Mesendoderm (in vitro differentiated cells): ENCODE measurements at regions not wholly inside any gene's neighbourhood (a gene's known extent, or its start where the extent isn't known, plus 50 kb on each side); places are given as distances from the start of the nearest gene placed in this dataset.
"Not testable (repeated sequence)": the region's sequence is repeated elsewhere in the genome, so short reads cannot be mapped to it uniquely, and the experiment has no call there.

ENCODE experiments used
- DNase-seq: peaks from one replicate; pipeline ENCODE4 v3.0.0; 2013
- H2AK5ac ChIP-seq: 2 replicates; pipeline ENCODE4 v1.6.1; 2013; ENCODE audit warnings: low read length, inconsistent platforms
- H2BK120ac ChIP-seq: 2 replicates; pipeline ENCODE4 v1.6.1; 2013; ENCODE audit warnings: low read depth, mild to moderate bottlenecking, low read length, moderate library complexity, mixed read lengths
- H2BK15ac ChIP-seq: replicated peaks from 2 replicates; pipeline ENCODE4 v1.6.1; 2013; ENCODE audit warnings: low read depth, mild to moderate bottlenecking, moderate library complexity
- H2BK5ac ChIP-seq: 2 replicates; pipeline ENCODE4 v1.6.1; 2013; ENCODE audit warnings: low read length, inconsistent platforms
- H3K18ac ChIP-seq: 2 replicates; pipeline ENCODE4 v1.6.1; 2013; ENCODE audit warnings: mild to moderate bottlenecking, low read length, mixed read lengths
- H3K23ac ChIP-seq: one replicate; pipeline ENCODE4 v1.6.1; 2013; ENCODE audit warnings: low read length
- H3K27ac ChIP-seq: 2 replicates; pipeline ENCODE4 v1.5.1; 2013; ENCODE audit warnings: low read depth, mild to moderate bottlenecking, inconsistent platforms, low read length, moderate library complexity
- H3K27me3 ChIP-seq: 2 replicates; pipeline ENCODE4 v1.6.1; 2013; ENCODE audit warnings: low read length, control low read depth, mild to moderate bottlenecking, inconsistent platforms; ENCODE audit not compliant: insufficient read depth, poor library complexity
- H3K36me3 ChIP-seq: 2 replicates; pipeline ENCODE4 v1.6.1; 2013; ENCODE audit warnings: low read length, inconsistent platforms; ENCODE audit not compliant: control insufficient read depth, insufficient read depth
- H3K4ac ChIP-seq: one replicate; pipeline ENCODE4 v1.6.1; 2013; ENCODE audit warnings: low read depth, mild to moderate bottlenecking, low read length, moderate library complexity
- H3K4me1 ChIP-seq: 2 replicates; pipeline ENCODE4 v1.6.1; 2013; ENCODE audit warnings: low read depth, low read length, inconsistent platforms; ENCODE audit not compliant: control insufficient read depth
- H3K4me2 ChIP-seq: 2 replicates; pipeline ENCODE4 v1.6.1; 2013; ENCODE audit warnings: low read length
- H3K4me3 ChIP-seq: 2 replicates; pipeline ENCODE4 v1.5.1; 2013; ENCODE audit warnings: mild to moderate bottlenecking, low read length
- H3K56ac ChIP-seq: one replicate; pipeline ENCODE4 v1.6.1; 2013; ENCODE audit warnings: low read length
- H3K79me1 ChIP-seq: 2 replicates; pipeline ENCODE4 v1.6.1; 2013; ENCODE audit warnings: low read length, inconsistent platforms
- H3K79me2 ChIP-seq: 2 replicates; pipeline ENCODE4 v1.6.1; 2013; ENCODE audit warnings: mild to moderate bottlenecking, low read length; ENCODE audit not compliant: control insufficient read depth, insufficient read depth
- H3K9ac ChIP-seq: 2 replicates; pipeline ENCODE4 v1.6.1; 2013; ENCODE audit warnings: low read length, inconsistent platforms
- H4K5ac ChIP-seq: one replicate; pipeline ENCODE4 v1.6.1; 2013; ENCODE audit warnings: low read length
- H4K8ac ChIP-seq: one replicate; pipeline ENCODE4 v1.6.1; 2013; ENCODE audit warnings: low read depth, mild to moderate bottlenecking, control low read depth, low read length, moderate library complexity
- WGBS: extraction: QIAGEN DNeasy Blood & Tissue Kit; methylation state at CpG from one replicate; pipeline ENCODE4 v1.1.7; 2013; ENCODE audit warnings: low lambda C conversion rate, missing lambda C conversion rate; ENCODE audit not compliant: insufficient coverage; ENCODE audit errors: extremely low coverage; 5-methylcytosine and 5-hydroxymethylcytosine counted together

- not testable (repeated sequence) for H3K36me3 ChIP-seq, H3K27ac ChIP-seq, H4K5ac ChIP-seq, H3K4me3 ChIP-seq, H4K8ac ChIP-seq, DNase-seq, H3K79me1 ChIP-seq, H2BK120ac ChIP-seq, H3K27me3 ChIP-seq, H2BK15ac ChIP-seq, H3K23ac ChIP-seq, H3K9ac ChIP-seq, H3K79me2 ChIP-seq, H3K4me1 ChIP-seq, H2AK5ac ChIP-seq, H2BK5ac ChIP-seq, H3K4me2 ChIP-seq, H3K56ac ChIP-seq
- Histone ChIP-seq H3K18ac (peak overlapping the region; percentile 29), H3K4ac (peak overlapping the region; percentile 8)
- 100% methylated on average over 1 of the region's 8 CpGs for WGBS
These were observed 62.1 kb upstream of the RESF1 start for GRCh38 chr12:31897092-31897491.

GRCh38 chr12:31896514-31897039 lies 62.6 kb upstream of the RESF1 start:
- peaks cover 5% of the 10 kb centered on the region for H3K4me1 ChIP-seq
- no peak overlapping the region for H3K23ac ChIP-seq
- no peaks in the 10 kb centered on the region for H3K36me3 ChIP-seq
- no peak overlapping the region for H4K5ac ChIP-seq
- no peaks in the 10 kb centered on the region for H3K27me3 ChIP-seq
- H2BK120ac ChIP-seq = no peak overlapping the region
- DNase-seq = peak; percentile 70
- 100% methylated on average over 1 of the region's 6 CpGs for WGBS
- H3K4me3 ChIP-seq = no peak overlapping the region
- H4K8ac ChIP-seq = no peak overlapping the region
- no peak overlapping the region for H3K9ac ChIP-seq
- H3K27ac ChIP-seq = peak overlapping the region; percentile 33
- H3K4ac ChIP-seq = no peak overlapping the region
- H3K56ac ChIP-seq = peak overlapping the region; percentile 53
- H2AK5ac ChIP-seq = no peak overlapping the region
- H3K4me2 ChIP-seq = no peak overlapping the region
- no peak overlapping the region for H2BK15ac ChIP-seq
- no peaks in the 10 kb centered on the region for H3K79me2 ChIP-seq
- no peaks in the 10 kb centered on the region for H3K79me1 ChIP-seq
- H2BK5ac ChIP-seq = no peak overlapping the region
- H3K18ac ChIP-seq = peak overlapping the region; percentile 43

GRCh38 chr12:31895449-31896150 lies 63.6 kb upstream of the RESF1 start:
- H3K4me3 ChIP-seq = no peak overlapping the region
- no peak overlapping the region for H4K5ac ChIP-seq
- H3K27ac ChIP-seq = peak overlapping the region; percentile 41
- peak overlapping the region; percentile 43 for H3K18ac ChIP-seq
- H3K79me1 ChIP-seq = no peaks in the 10 kb centered on the region
- peaks cover 5% of the 10 kb centered on the region for H3K4me1 ChIP-seq
- peak overlapping the region; percentile 81 for H3K4ac ChIP-seq
- H3K9ac ChIP-seq = no peak overlapping the region
- H2BK15ac ChIP-seq = no peak overlapping the region
- no peak overlapping the region for H2BK120ac ChIP-seq
- no peaks in the 10 kb centered on the region for H3K27me3 ChIP-seq
- peak overlapping the region; percentile 64 for H3K56ac ChIP-seq
- H4K8ac ChIP-seq = no peak overlapping the region
- no peaks in the 10 kb centered on the region for H3K79me2 ChIP-seq
- H3K23ac ChIP-seq = no peak overlapping the region
- peak overlapping the region; percentile 51 for H2AK5ac ChIP-seq
- H3K4me2 ChIP-seq = no peak overlapping the region
- no CpG with 5 or more reads among the region's 8 CpGs for WGBS
- no peaks in the 10 kb centered on the region for H3K36me3 ChIP-seq
- peak overlapping the region; percentile 82 for H2BK5ac ChIP-seq
- peak; percentile 70 for DNase-seq

- Histone ChIP-seq H3K4me1 (no peaks in the 10 kb centered on the region), H3K79me1 (no peaks in the 10 kb centered on the region), H3K56ac (no peak overlapping the region), H3K4ac (no peak overlapping the region), H3K79me2 (no peaks in the 10 kb centered on the region), H4K5ac (no peak overlapping the region), H3K18ac (no peak overlapping the region), H2BK5ac (no peak overlapping the region), H3K27ac (no peak overlapping the region), H2BK15ac (no peak overlapping the region), H4K8ac (no peak overlapping the region), H2BK120ac (no peak overlapping the region), H3K23ac (no peak overlapping the region), H3K36me3 (no peaks in the 10 kb centered on the region), H3K27me3 (no peaks in the 10 kb centered on the region), H3K9ac (no peak overlapping the region), H2AK5ac (no peak overlapping the region), H3K4me2 (no peak overlapping the region), H3K4me3 (no peak overlapping the region)
- no peak for DNase-seq
- no CpG with 5 or more reads among the region's 8 CpGs for WGBS
These were observed 68.6 kb upstream of the RESF1 start for GRCh38 chr12:31890295-31891285.

- H3K27me3 ChIP-seq = no peaks in the 10 kb centered on the region
- no peak overlapping the region for H3K4ac ChIP-seq
- H3K56ac ChIP-seq = no peak overlapping the region
- H3K4me3 ChIP-seq = no peak overlapping the region
- no peak overlapping the region for H3K4me2 ChIP-seq
- H3K79me2 ChIP-seq = no peaks in the 10 kb centered on the region
- H2BK15ac ChIP-seq = no peak overlapping the region
- H4K5ac ChIP-seq = no peak overlapping the region
- no peak overlapping the region for H2AK5ac ChIP-seq
- H3K4me1 ChIP-seq = no peaks in the 10 kb centered on the region
- H3K27ac ChIP-seq = no peak overlapping the region
- no peaks in the 10 kb centered on the region for H3K79me1 ChIP-seq
- H4K8ac ChIP-seq = no peak overlapping the region
- no CpG with 5 or more reads among the region's 2 CpGs for WGBS
- H2BK120ac ChIP-seq = no peak overlapping the region
- H3K36me3 ChIP-seq = no peaks in the 10 kb centered on the region
- no peak overlapping the region for H2BK5ac ChIP-seq
- H3K23ac ChIP-seq = no peak overlapping the region
- DNase-seq = no peak
- no peak overlapping the region for H3K9ac ChIP-seq
- H3K18ac ChIP-seq = no peak overlapping the region
These were observed 72.0 kb upstream of the RESF1 start for GRCh38 chr12:31887109-31887811.
